HCT116 (cell line): ENCODE measurements at regions not wholly inside any gene's neighbourhood (a gene's known extent, or its start where the extent isn't known, plus 50 kb on each side); places are given as distances from the start of the nearest gene placed in this dataset.

Experiments used
- CBX3 ChIP-seq: IDR thresholded peaks from 2 replicates; pipeline ENCODE4 v1.6.1; 2012; ENCODE audit warnings: low read depth
- CTCF ChIP-seq, 3 experiments: fragments of 200-600 bp in 1 of 3; sonication (generic) in 1 of 3; IDR thresholded peaks in 2 of 3; conservative IDR thresholded peaks in 1 of 3; 2 replicates each; pipeline ENCODE4 v1.5.1; 2012 to 2017; ENCODE audit warnings: low read depth in 2 of 3, low read length in 2 of 3, antibody characterized with exemption in 1 of 3, borderline replicate concordance in 1 of 3, control low read depth in 1 of 3, mild to moderate bottlenecking in 1 of 3, mixed read lengths in 1 of 3, mixed run types in 1 of 3, moderate library complexity in 1 of 3; ENCODE audit not compliant: insufficient read depth in 1 of 3
- JUND ChIP-seq: IDR thresholded peaks from 2 replicates; pipeline ENCODE4 v1.6.1; 2012
- MAX ChIP-seq: IDR thresholded peaks from 2 replicates; pipeline ENCODE4 v1.6.1; 2012
- POLR2A ChIP-seq: IDR thresholded peaks from 2 replicates; pipeline ENCODE4 v1.7.0; 2011; ENCODE audit warnings: borderline replicate concordance; ENCODE audit not compliant: insufficient read depth, insufficient read length; ENCODE audit errors: extremely low read depth
- POLR2AphosphoS5 ChIP-seq: IDR thresholded peaks from 2 replicates; pipeline ENCODE4 v1.6.1; 2011; ENCODE audit warnings: mild to moderate bottlenecking, low read depth, low read length, moderate library complexity
- REST ChIP-seq: IDR thresholded peaks from 2 replicates; pipeline ENCODE4 v1.6.1; 2012; ENCODE audit warnings: low read depth
- ZNF274 ChIP-seq: fragments of 200-500 bp; sonication (Bioruptor generic); IDR thresholded peaks from 2 replicates; pipeline ENCODE4 v1.6.1; 2014; ENCODE audit warnings: mild to moderate bottlenecking, low read depth, low read length, inconsistent platforms

- TF ChIP-seq JUND (no peak), CTCF (IDR thresholded peaks at IDR 0.05 in 2 of 3, conservative IDR thresholded peaks at IDR 0.05 in 1 of 3; ENCODE audit: borderline replicate concordance in 1 of 3, insufficient read depth in 1 of 3, low read depth in 2 of 3, low read length in 2 of 3) (no peak), REST (no peak), MAX (no peak), POLR2AphosphoS5 (no peak), POLR2A (no peak), ZNF274 (no peak), CBX3 (no peak)
These were observed 829.4 kb downstream of the EPHA7 start for GRCh38 chr6:92589996-92590395.
